Transverse colon (tissue), 4 donors: ENCODE measurements at regions not wholly inside any gene's neighbourhood (a gene's known extent, or its start where the extent isn't known, plus 50 kb on each side); places are given as distances from the start of the nearest gene placed in this dataset.

ENCODE experiments used
- DNase-seq: peaks from one replicate; pipeline ENCODE4 v3.0.0-alpha.2; 2019
- H3K27ac ChIP-seq, 4 donors: fragments of 200-600 bp; sonication (generic); 2 replicates each; pipeline ENCODE4 v1.5.1; 2016 to 2018; ENCODE audit warnings: inconsistent platforms in 4 of 4
- H3K27me3 ChIP-seq: fragments of 200-600 bp; sonication (generic); 2 replicates; pipeline ENCODE4 v1.5.1; 2017; ENCODE audit warnings: inconsistent platforms
- H3K36me3 ChIP-seq, 4 donors: fragments of 200-600 bp; sonication (generic); 2 replicates each; pipeline ENCODE4 v1.5.1; 2017 to 2019; ENCODE audit warnings: inconsistent platforms in 4 of 4
- H3K4me1 ChIP-seq, 4 donors: fragments of 200-600 bp; sonication (generic); 2 replicates each; pipeline ENCODE4 v1.5.1; 2017 to 2020; ENCODE audit warnings: inconsistent platforms in 4 of 4
- H3K4me3 ChIP-seq, 4 donors: fragments of 200-600 bp; sonication (generic); 1 replicate in 1 of 4; 2 replicates in 3 of 4; pipeline versions ENCODE4 v1.5.1 to v1.6.1; 2017 to 2019; ENCODE audit warnings: inconsistent platforms in 4 of 4
- H3K9me3 ChIP-seq, 2 donors: fragments of 200-600 bp; sonication (generic); 2 replicates each; pipeline ENCODE4 v1.5.1; 2017 to 2019; ENCODE audit warnings: inconsistent platforms in 2 of 2
- EP300 ChIP-seq: sonication (generic); formaldehyde crosslinking; IDR thresholded peaks from one replicate; pipeline ENCODE4 v1.6.1; 2017; ENCODE audit warnings: antibody characterized with exemption, low read depth
- POLR2A ChIP-seq: fragments of 450-650 bp; IDR thresholded peaks from one replicate; pipeline ENCODE4 v1.6.1; 2016; ENCODE audit warnings: antibody characterized with exemption, mild to moderate bottlenecking, moderate library complexity
- POLR2AphosphoS5 ChIP-seq, 3 donors: sonication (generic); formaldehyde crosslinking; IDR thresholded peaks; one replicate each; pipeline ENCODE4 v1.6.1; 2016; ENCODE audit warnings: antibody characterized with exemption in 3 of 3
- WGBS, 2 donors: methylation state at CpG; one replicate each; pipeline ENCODE4 v1.1.5; 2018; ENCODE audit warnings: low coverage in 1 of 2; 5-methylcytosine and 5-hydroxymethylcytosine counted together
- in situ Hi-C, 4 donors: fragments of 200-750 bp; cut with MboI; loops; one replicate each; pipeline versions ENCODE4 v1.15.0 to v1.15.1; 2017; ENCODE audit warnings: low sequenced_read_pairs in 3 of 4, low pct_ligation_motif_present in 1 of 4, low pct_unique_long_range_greater_than_20kb in 1 of 4
- intact Hi-C: fragments of 100-400 bp; cut with DNase I; formaldehyde crosslinking; loops from one replicate; pipeline ENCODE4 v1.15.1; 2023; ENCODE audit warnings: low total_unique reads
- TF ChIP-seq, protein P1 (sequence below), 5 experiments: fragments of 200-600 bp in 3 of 5; fragments of 450-650 bp in 2 of 5; sonication (generic) in 3 of 5; IDR thresholded peaks; 1 replicate in 2 of 5; 2 replicates in 3 of 5; pipeline ENCODE4 v1.5.1; 2016 to 2017; ENCODE audit warnings: antibody characterized with exemption in 5 of 5, inconsistent platforms in 3 of 5, mild to moderate bottlenecking in 2 of 5, moderate library complexity in 1 of 5

DNA sequence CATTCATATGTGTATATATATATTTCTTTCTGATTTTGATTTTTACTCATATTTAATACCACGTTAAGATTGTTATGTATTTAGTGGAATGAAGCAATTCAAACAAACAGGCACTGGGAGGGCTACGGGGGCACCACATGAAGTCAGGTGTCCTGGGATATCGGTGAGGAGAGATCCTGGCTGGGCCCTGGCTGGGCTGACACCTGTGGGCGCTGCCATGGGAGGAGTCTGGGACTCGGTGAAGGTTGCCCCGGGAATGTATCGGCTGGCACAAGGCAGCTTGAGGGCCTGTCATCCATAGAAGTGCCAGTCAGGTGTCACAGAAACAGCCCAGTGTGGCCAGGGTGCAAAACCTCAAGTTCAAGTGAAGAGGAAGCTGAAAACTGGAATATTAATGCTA, 766.9 kb upstream of the ARPP21 start:
- Histone ChIP-seq H3K9me3 (no peaks in the 10 kb centered on the region), H3K4me1 (no peaks in the 10 kb centered on the region), H3K27ac (no peak overlapping the region), H3K4me3 (no peak overlapping the region), H3K36me3 (no peaks in the 10 kb centered on the region), H3K27me3 (no peaks in the 10 kb centered on the region)
- no peak for DNase-seq
- intact Hi-C loops (no loop called here), in situ Hi-C loops (no loop called here)
- no peak for TF ChIP-seq POLR2A
- TF ChIP-seq, protein P1, sequence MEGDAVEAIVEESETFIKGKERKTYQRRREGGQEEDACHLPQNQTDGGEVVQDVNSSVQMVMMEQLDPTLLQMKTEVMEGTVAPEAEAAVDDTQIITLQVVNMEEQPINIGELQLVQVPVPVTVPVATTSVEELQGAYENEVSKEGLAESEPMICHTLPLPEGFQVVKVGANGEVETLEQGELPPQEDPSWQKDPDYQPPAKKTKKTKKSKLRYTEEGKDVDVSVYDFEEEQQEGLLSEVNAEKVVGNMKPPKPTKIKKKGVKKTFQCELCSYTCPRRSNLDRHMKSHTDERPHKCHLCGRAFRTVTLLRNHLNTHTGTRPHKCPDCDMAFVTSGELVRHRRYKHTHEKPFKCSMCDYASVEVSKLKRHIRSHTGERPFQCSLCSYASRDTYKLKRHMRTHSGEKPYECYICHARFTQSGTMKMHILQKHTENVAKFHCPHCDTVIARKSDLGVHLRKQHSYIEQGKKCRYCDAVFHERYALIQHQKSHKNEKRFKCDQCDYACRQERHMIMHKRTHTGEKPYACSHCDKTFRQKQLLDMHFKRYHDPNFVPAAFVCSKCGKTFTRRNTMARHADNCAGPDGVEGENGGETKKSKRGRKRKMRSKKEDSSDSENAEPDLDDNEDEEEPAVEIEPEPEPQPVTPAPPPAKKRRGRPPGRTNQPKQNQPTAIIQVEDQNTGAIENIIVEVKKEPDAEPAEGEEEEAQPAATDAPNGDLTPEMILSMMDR (IDR thresholded peaks at IDR 0.05), result no peak
- TF ChIP-seq EP300, result no peak
- 79 to 89% methylated on average over 2 to 7 of the region's 7 CpGs for WGBS, 2 donors

GRCh38 chr3:34876997-34877396, 762.3 kb upstream of the ARPP21 start:
- in situ Hi-C loops (no loop called here), intact Hi-C loops (no loop called here)
- TF ChIP-seq EP300 (no peak), POLR2A (no peak), POLR2AphosphoS5 (IDR thresholded peaks at IDR 0.05) (no peak)
- TF ChIP-seq, protein P1 (IDR thresholded peaks at IDR 0.05), result no peak
- no peak overlapping the region for H3K4me3 ChIP-seq
- H3K27me3 ChIP-seq, result no peaks in the 10 kb centered on the region
- no peaks in the 10 kb centered on the region for H3K9me3 ChIP-seq
- DNase-seq, result no peak
- H3K36me3 ChIP-seq, result no peaks in the 10 kb centered on the region
- no peak overlapping the region for H3K27ac ChIP-seq
- no peaks in the 10 kb centered on the region for H3K4me1 ChIP-seq

- Histone ChIP-seq H3K27ac (no peak overlapping the region), H3K9me3 (no peaks in the 10 kb centered on the region), H3K4me1 (no peaks in the 10 kb centered on the region), H3K4me3 (no peak overlapping the region), H3K27me3 (no peaks in the 10 kb centered on the region), H3K36me3 (no peaks in the 10 kb centered on the region)
- no peak for DNase-seq
- TF ChIP-seq POLR2A (no peak), EP300 (no peak), POLR2AphosphoS5 (IDR thresholded peaks at IDR 0.05) (no peak)
- TF ChIP-seq, protein P1 (IDR thresholded peaks at IDR 0.05), result no peak
- 87 to 100% methylated on average over 1 of the region's 1 CpG for WGBS, 2 donors
- intact Hi-C loops (no loop called here), in situ Hi-C loops (no loop called here)
Measured at GRCh38 chr3:34878488-34878887, 760.8 kb upstream of the ARPP21 start.

DNA sequence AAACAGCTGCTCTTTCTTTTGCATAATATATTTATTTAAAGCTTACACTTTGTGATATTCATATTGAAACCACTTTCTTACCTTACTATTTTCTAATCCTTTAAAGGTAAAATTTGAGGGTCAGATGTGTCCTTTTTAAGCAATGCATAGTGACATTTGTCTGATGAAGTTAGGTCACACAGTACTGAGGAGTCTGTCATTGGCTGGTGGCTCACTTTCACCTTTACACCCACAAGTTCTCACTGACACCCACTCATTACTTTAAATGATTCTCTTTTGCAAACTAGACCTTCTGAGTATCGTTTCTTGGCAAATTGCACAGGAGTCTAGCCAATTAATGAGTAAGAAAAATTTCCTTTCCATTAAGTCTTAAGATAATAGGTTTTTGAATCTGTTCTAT, 758.3 kb upstream of the ARPP21 start:
- WGBS, 2 donors, result 25 to 46% methylated on average over 1 of the region's 1 CpG
- in situ Hi-C loops, result no loop called here

More for the DNA sequence above, 758.3 kb upstream of the ARPP21 start:
- H3K27me3 ChIP-seq, result no peaks in the 10 kb centered on the region
- intact Hi-C loops, result no loop called here
- no peaks in the 10 kb centered on the region for H3K4me1 ChIP-seq
- DNase-seq, result no peak
- H3K36me3 ChIP-seq, result no peaks in the 10 kb centered on the region
- no peak overlapping the region for H3K4me3 ChIP-seq
- no peak overlapping the region for H3K27ac ChIP-seq
- no peak for TF ChIP-seq EP300
- no peak for TF ChIP-seq POLR2AphosphoS5 (IDR thresholded peaks at IDR 0.05)
- no peak for TF ChIP-seq POLR2A
- TF ChIP-seq, protein P1 (IDR thresholded peaks at IDR 0.05), result no peak
- H3K9me3 ChIP-seq, result no peaks in the 10 kb centered on the region
